ENCODE measurements at regions not wholly inside any gene's neighbourhood (a gene's known extent, or its start where the extent isn't known, plus 50 kb on each side); places are given as distances from the start of the nearest gene placed in this dataset.

GRCh38 chr3:117756563-117756962, 1047.0 kb downstream of the TUSC7 start:
- Histone ChIP-seq H3K4me1 (ENCODE audit: low read depth) (no peaks in the 10 kb centered on the region), H3K4me3 (no peak overlapping the region), H3K36me3 (ENCODE audit: low read depth) (no peaks in the 10 kb centered on the region), H3K9me3 (no peaks in the 10 kb centered on the region)
- TF ChIP-seq CTCF (IDR thresholded peaks at IDR 0.05) = no peak
- no peak for ATAC-seq
- no peak for DNase-seq
- intact Hi-C loops (cut with DNase I, micrococcal nuclease) = no loop called here

- intact Hi-C loops (cut with DNase I, micrococcal nuclease) = no loop called here
- Histone ChIP-seq H3K4me3 (no peak overlapping the region), H3K36me3 (ENCODE audit: low read depth) (no peaks in the 10 kb centered on the region), H3K4me1 (ENCODE audit: low read depth) (no peaks in the 10 kb centered on the region), H3K9me3 (no peaks in the 10 kb centered on the region)
- no peak for DNase-seq
- no peak for TF ChIP-seq CTCF (IDR thresholded peaks at IDR 0.05)
- no peak for ATAC-seq
Measured at GRCh38 chr3:117761703-117762620, 1052.4 kb downstream of the TUSC7 start.

GRCh38 chr3:117762621-117763037, 1053.0 kb downstream of the TUSC7 start:
- H3K9me3 ChIP-seq = no peaks in the 10 kb centered on the region
- DNase-seq (no peak), ATAC-seq (no peak)
- intact Hi-C loops (cut with DNase I, micrococcal nuclease) = no loop called here
- no peaks in the 10 kb centered on the region for H3K4me1 ChIP-seq (ENCODE audit: low read depth)
- no peak for TF ChIP-seq CTCF (IDR thresholded peaks at IDR 0.05)
- H3K4me3 ChIP-seq = no peak overlapping the region
- no peaks in the 10 kb centered on the region for H3K36me3 ChIP-seq (ENCODE audit: low read depth)

DNA sequence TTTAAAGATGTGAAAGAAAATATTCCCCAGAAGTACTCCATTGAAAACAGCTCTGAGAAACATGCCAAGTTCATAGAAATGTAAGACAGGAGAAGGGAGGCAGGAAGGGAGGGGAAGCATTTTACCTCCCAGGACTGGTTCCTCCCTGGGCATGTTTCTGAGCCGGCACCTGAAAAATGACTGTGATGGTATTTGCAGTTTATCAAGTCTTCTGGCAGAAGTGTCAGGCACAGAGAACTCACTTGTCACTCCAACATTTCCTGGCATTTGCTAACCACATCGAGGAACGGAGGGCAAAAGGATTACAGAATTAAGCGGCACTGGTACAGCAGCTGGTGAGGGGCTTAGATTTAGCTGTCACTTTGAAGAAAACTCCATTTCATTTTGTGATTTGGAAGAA, 1054.0 kb downstream of the TUSC7 start:
- Histone ChIP-seq H3K9me3 (no peaks in the 10 kb centered on the region), H3K4me3 (no peak overlapping the region), H3K4me1 (ENCODE audit: low read depth) (no peaks in the 10 kb centered on the region), H3K36me3 (ENCODE audit: low read depth) (no peaks in the 10 kb centered on the region)
- DNase-seq = no peak
- no peak for ATAC-seq
- intact Hi-C loops (cut with DNase I, micrococcal nuclease) = no loop called here
- no peak for TF ChIP-seq CTCF (IDR thresholded peaks at IDR 0.05)

GRCh38 chr3:117768581-117768980, 1059.0 kb downstream of the TUSC7 start:
- intact Hi-C loops (cut with DNase I, micrococcal nuclease) = no loop called here
- DNase-seq = no peak
- H3K36me3 ChIP-seq (ENCODE audit: low read depth) = no peaks in the 10 kb centered on the region
- H3K4me3 ChIP-seq = no peak overlapping the region
- H3K9me3 ChIP-seq = no peaks in the 10 kb centered on the region
- ATAC-seq = no peak
- H3K4me1 ChIP-seq (ENCODE audit: low read depth) = no peaks in the 10 kb centered on the region
- no peak for TF ChIP-seq CTCF (IDR thresholded peaks at IDR 0.05)
